NOMO-1 treated with DMSO at 0.1 percent for 48 hours (cell line): ENCODE measurements at regions not wholly inside any gene's neighbourhood (a gene's known extent, or its start where the extent isn't known, plus 50 kb on each side); places are given as distances from the start of the nearest gene placed in this dataset.

Experiments used
- DNase-seq: peaks from one replicate; lab custom pipeline; 2025; ENCODE audit not compliant: unreplicated experiment; lab: John Stamatoyannopoulos, UW

GRCh38 chr5:110104726-110105669, 415.3 kb downstream of the MAN2A1 start:
- no peak for DNase-seq

- no peak for DNase-seq
Measured at GRCh38 chr5:110105692-110106091, 416.0 kb downstream of the MAN2A1 start.

GRCh38 chr5:110106750-110107149, 417.0 kb downstream of the MAN2A1 start:
- DNase-seq: no peak

- no peak for DNase-seq
Measured at GRCh38 chr5:110108520-110108919, 418.8 kb downstream of the MAN2A1 start.

- no peak for DNase-seq
Measured at GRCh38 chr5:110109667-110110066, 419.9 kb downstream of the MAN2A1 start.

- no peak for DNase-seq
Measured at GRCh38 chr5:110112348-110112747, 422.6 kb downstream of the MAN2A1 start.

GRCh38 chr5:110115503-110115902, 425.8 kb downstream of the MAN2A1 start:
- DNase-seq: no peak

GRCh38 chr5:110116539-110116938, 426.8 kb downstream of the MAN2A1 start:
- DNase-seq: no peak

GRCh38 chr5:110134963-110135935, 445.5 kb downstream of the MAN2A1 start:
- no peak for DNase-seq

GRCh38 chr5:110150199-110150598, 460.5 kb downstream of the MAN2A1 start:
- DNase-seq: no peak

- DNase-seq: no peak
Measured at GRCh38 chr5:110159202-110159601, 469.5 kb downstream of the MAN2A1 start.

GRCh38 chr5:110161162-110161561, 471.4 kb downstream of the MAN2A1 start:
- DNase-seq: no peak

GRCh38 chr5:110165366-110165765, 475.6 kb downstream of the MAN2A1 start:
- DNase-seq: no peak

- no peak for DNase-seq
Measured at GRCh38 chr5:110167384-110167783, 477.7 kb downstream of the MAN2A1 start.

- no peak for DNase-seq
Measured at GRCh38 chr5:110169461-110169860, 479.7 kb downstream of the MAN2A1 start.

- DNase-seq: no peak
Measured at GRCh38 chr5:110177729-110178128, 488.0 kb downstream of the MAN2A1 start.

GRCh38 chr5:110179321-110179720, 489.6 kb downstream of the MAN2A1 start:
- DNase-seq: no peak

GRCh38 chr5:110194191-110194590, 504.5 kb downstream of the MAN2A1 start:
- no peak for DNase-seq

GRCh38 chr5:110195288-110195687, 505.6 kb downstream of the MAN2A1 start:
- no peak for DNase-seq

GRCh38 chr5:110201791-110202190, 512.1 kb downstream of the MAN2A1 start:
- no peak for DNase-seq

GRCh38 chr5:110203661-110204060, 513.9 kb downstream of the MAN2A1 start:
- no peak for DNase-seq

GRCh38 chr5:110209401-110209800, 517.1 kb downstream of the TMEM232 start:
- DNase-seq: no peak
